ENCODE measurements at regions not wholly inside any gene's neighbourhood (a gene's known extent, or its start where the extent isn't known, plus 50 kb on each side); places are given as distances from the start of the nearest gene placed in this dataset.

DNA sequence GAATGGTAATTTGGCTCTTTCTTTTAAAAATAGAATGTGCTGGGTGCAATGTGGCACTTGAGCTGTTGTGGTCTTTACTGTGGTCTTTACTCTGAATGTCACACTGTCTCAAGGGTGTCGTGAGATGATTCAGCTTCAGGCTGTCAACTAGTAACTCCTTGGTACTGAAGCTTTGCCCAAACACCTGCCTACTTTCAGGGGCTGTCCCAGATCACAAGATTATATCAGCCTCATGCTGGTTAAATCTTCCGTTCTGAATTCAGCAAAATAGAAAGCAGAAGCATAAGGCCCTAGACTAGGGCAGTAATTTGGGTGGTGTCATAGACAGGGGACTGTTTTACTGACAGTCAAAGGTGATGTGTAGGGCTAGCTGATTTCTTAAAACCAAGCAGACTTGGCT, 110.9 kb downstream of the BAMBI start:
- TF ChIP-seq, protein P1, sequence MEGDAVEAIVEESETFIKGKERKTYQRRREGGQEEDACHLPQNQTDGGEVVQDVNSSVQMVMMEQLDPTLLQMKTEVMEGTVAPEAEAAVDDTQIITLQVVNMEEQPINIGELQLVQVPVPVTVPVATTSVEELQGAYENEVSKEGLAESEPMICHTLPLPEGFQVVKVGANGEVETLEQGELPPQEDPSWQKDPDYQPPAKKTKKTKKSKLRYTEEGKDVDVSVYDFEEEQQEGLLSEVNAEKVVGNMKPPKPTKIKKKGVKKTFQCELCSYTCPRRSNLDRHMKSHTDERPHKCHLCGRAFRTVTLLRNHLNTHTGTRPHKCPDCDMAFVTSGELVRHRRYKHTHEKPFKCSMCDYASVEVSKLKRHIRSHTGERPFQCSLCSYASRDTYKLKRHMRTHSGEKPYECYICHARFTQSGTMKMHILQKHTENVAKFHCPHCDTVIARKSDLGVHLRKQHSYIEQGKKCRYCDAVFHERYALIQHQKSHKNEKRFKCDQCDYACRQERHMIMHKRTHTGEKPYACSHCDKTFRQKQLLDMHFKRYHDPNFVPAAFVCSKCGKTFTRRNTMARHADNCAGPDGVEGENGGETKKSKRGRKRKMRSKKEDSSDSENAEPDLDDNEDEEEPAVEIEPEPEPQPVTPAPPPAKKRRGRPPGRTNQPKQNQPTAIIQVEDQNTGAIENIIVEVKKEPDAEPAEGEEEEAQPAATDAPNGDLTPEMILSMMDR (IDR thresholded peaks at IDR 0.05 in 2 of 3, conservative IDR thresholded peaks at IDR 0.05 in 1 of 3; ENCODE audit: insufficient read depth in 2 of 3, low read depth in 1 of 3, low read length in 3 of 3) = no peak
- TF ChIP-seq TEAD1 (CRISPR knock-in tag; IDR thresholded peaks at IDR 0.05) = no peak
- TF ChIP-seq, protein P2, sequence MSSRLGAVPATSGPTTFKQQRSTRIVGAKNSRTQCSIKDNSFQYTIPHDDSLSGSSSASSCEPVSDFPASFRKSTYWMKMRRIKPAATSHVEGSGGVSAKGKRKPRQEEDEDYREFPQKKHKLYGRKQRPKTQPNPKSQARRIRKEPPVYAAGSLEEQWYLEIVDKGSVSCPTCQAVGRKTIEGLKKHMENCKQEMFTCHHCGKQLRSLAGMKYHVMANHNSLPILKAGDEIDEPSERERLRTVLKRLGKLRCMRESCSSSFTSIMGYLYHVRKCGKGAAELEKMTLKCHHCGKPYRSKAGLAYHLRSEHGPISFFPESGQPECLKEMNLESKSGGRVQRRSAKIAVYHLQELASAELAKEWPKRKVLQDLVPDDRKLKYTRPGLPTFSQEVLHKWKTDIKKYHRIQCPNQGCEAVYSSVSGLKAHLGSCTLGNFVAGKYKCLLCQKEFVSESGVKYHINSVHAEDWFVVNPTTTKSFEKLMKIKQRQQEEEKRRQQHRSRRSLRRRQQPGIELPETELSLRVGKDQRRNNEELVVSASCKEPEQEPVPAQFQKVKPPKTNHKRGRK (tag; IDR thresholded peaks at IDR 0.05) = no peak
- TF ChIP-seq CBX2 (IDR thresholded peaks at IDR 0.05; ENCODE audit: insufficient read depth, low read length, poor library complexity, severe bottlenecking) = no peak
- TF ChIP-seq TBP (optimal IDR thresholded peaks at IDR 0.05; ENCODE audit: low read depth, low read length) = no peak
- TF ChIP-seq SAP30 (IDR thresholded peaks at IDR 0.05; ENCODE audit: borderline replicate concordance, insufficient read depth, low read depth, low read length, poor library complexity, severe bottlenecking) = no peak
- no peak for TF ChIP-seq BDP1 (IDR thresholded peaks at IDR 0.05; ENCODE audit: insufficient read depth, insufficient read length)
- TF ChIP-seq DNMT1 (IDR thresholded peaks at IDR 0.05) = no peak
- no peak for TF ChIP-seq KAT2B (IDR thresholded peaks at IDR 0.05; ENCODE audit: low read depth, low read length)
- no peak for TF ChIP-seq FOXP1 (CRISPR knock-in tag; IDR thresholded peaks at IDR 0.05)
- TF ChIP-seq POLR3A (IDR thresholded peaks at IDR 0.05; ENCODE audit: borderline replicate concordance, extremely low read depth, insufficient read depth, insufficient read length) = no peak
- TF ChIP-seq, protein P3, sequence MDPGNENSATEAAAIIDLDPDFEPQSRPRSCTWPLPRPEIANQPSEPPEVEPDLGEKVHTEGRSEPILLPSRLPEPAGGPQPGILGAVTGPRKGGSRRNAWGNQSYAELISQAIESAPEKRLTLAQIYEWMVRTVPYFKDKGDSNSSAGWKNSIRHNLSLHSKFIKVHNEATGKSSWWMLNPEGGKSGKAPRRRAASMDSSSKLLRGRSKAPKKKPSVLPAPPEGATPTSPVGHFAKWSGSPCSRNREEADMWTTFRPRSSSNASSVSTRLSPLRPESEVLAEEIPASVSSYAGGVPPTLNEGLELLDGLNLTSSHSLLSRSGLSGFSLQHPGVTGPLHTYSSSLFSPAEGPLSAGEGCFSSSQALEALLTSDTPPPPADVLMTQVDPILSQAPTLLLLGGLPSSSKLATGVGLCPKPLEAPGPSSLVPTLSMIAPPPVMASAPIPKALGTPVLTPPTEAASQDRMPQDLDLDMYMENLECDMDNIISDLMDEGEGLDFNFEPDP (CRISPR knock-in tag; IDR thresholded peaks at IDR 0.05) = no peak
- TF ChIP-seq POLR2A (conservative IDR thresholded peaks at IDR 0.05) = no peak
